Neural cell (in vitro differentiated cells): ENCODE measurements at regions not wholly inside any gene's neighbourhood (a gene's known extent, or its start where the extent isn't known, plus 50 kb on each side); places are given as distances from the start of the nearest gene placed in this dataset.

Source experiments
- EP300 ChIP-seq: fragments of 450-650 bp; conservative IDR thresholded peaks from 2 replicates; pipeline ENCODE4 v1.6.1; 2014; ENCODE audit warnings: antibody characterized with exemption, mild to moderate bottlenecking, moderate library complexity; ENCODE audit not compliant: poor library complexity, severe bottlenecking
- EZH2 ChIP-seq: fragments of 200-600, 300-800 bp; shearing (Covaris generic), sonication (generic); IDR thresholded peaks from 2 replicates; pipeline ENCODE4 v1.6.1; 2014; ENCODE audit warnings: antibody characterized with exemption, low read length, borderline replicate concordance, mild to moderate bottlenecking; ENCODE audit not compliant: insufficient read depth, poor library complexity, severe bottlenecking
- MXI1 ChIP-seq: fragments of 450-650 bp; conservative IDR thresholded peaks from 2 replicates; pipeline ENCODE4 v1.6.1; 2014; ENCODE audit warnings: antibody characterized with exemption, mild to moderate bottlenecking; ENCODE audit not compliant: poor library complexity, severe bottlenecking
- POLR2AphosphoS5 ChIP-seq: IDR thresholded peaks from 2 replicates; pipeline ENCODE4 v1.6.1; 2012
- RAD21 ChIP-seq: fragments of 450-650 bp; conservative IDR thresholded peaks from 2 replicates; pipeline ENCODE4 v1.6.1; 2014; ENCODE audit warnings: antibody characterized with exemption, mild to moderate bottlenecking, moderate library complexity
- SMC3 ChIP-seq: fragments of 450-650 bp; conservative IDR thresholded peaks from 2 replicates; pipeline ENCODE4 v1.6.1; 2014; ENCODE audit warnings: antibody characterized with exemption, mild to moderate bottlenecking, moderate library complexity; ENCODE audit not compliant: poor library complexity
- TAF1 ChIP-seq: IDR thresholded peaks from 2 replicates; pipeline ENCODE4 v1.6.1; 2012; ENCODE audit warnings: low read depth
- TF ChIP-seq, protein P1 (sequence below): fragments of 450-650 bp; IDR thresholded peaks from 2 replicates; pipeline ENCODE4 v1.5.1; 2014; ENCODE audit warnings: antibody characterized with exemption, mild to moderate bottlenecking, moderate library complexity; ENCODE audit not compliant: poor library complexity, severe bottlenecking
- TF ChIP-seq, protein P2 (sequence below): IDR thresholded peaks from 2 replicates; pipeline ENCODE4 v1.6.1; 2012; ENCODE audit warnings: borderline replicate concordance

DNA sequence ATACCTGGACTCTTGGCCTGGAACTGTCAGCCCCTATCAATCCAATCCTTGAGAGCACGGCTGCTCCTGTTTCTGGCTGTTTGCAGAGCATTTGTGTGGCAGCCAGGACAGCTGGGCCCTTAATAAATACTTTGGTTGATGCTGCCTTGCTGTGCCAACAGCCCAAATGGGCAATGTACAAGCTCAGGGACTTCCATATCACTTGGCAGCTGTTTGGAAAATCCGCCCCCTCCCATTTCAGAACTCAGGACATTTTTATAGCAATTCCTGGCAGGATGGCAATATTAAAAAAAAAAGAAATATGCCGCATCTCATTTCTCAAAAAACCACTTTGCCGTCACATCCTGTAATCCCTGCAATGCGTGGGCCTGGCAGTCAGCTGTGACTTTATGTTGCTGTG, 218.9 kb downstream of the HS3ST1 start:
- TF ChIP-seq EZH2 (no peak), RAD21 (no peak), SMC3 (no peak), TAF1 (no peak), MXI1 (no peak), POLR2AphosphoS5 (no peak), EP300 (no peak)
- TF ChIP-seq, protein P1, sequence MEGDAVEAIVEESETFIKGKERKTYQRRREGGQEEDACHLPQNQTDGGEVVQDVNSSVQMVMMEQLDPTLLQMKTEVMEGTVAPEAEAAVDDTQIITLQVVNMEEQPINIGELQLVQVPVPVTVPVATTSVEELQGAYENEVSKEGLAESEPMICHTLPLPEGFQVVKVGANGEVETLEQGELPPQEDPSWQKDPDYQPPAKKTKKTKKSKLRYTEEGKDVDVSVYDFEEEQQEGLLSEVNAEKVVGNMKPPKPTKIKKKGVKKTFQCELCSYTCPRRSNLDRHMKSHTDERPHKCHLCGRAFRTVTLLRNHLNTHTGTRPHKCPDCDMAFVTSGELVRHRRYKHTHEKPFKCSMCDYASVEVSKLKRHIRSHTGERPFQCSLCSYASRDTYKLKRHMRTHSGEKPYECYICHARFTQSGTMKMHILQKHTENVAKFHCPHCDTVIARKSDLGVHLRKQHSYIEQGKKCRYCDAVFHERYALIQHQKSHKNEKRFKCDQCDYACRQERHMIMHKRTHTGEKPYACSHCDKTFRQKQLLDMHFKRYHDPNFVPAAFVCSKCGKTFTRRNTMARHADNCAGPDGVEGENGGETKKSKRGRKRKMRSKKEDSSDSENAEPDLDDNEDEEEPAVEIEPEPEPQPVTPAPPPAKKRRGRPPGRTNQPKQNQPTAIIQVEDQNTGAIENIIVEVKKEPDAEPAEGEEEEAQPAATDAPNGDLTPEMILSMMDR = no peak
- TF ChIP-seq, protein P2, sequence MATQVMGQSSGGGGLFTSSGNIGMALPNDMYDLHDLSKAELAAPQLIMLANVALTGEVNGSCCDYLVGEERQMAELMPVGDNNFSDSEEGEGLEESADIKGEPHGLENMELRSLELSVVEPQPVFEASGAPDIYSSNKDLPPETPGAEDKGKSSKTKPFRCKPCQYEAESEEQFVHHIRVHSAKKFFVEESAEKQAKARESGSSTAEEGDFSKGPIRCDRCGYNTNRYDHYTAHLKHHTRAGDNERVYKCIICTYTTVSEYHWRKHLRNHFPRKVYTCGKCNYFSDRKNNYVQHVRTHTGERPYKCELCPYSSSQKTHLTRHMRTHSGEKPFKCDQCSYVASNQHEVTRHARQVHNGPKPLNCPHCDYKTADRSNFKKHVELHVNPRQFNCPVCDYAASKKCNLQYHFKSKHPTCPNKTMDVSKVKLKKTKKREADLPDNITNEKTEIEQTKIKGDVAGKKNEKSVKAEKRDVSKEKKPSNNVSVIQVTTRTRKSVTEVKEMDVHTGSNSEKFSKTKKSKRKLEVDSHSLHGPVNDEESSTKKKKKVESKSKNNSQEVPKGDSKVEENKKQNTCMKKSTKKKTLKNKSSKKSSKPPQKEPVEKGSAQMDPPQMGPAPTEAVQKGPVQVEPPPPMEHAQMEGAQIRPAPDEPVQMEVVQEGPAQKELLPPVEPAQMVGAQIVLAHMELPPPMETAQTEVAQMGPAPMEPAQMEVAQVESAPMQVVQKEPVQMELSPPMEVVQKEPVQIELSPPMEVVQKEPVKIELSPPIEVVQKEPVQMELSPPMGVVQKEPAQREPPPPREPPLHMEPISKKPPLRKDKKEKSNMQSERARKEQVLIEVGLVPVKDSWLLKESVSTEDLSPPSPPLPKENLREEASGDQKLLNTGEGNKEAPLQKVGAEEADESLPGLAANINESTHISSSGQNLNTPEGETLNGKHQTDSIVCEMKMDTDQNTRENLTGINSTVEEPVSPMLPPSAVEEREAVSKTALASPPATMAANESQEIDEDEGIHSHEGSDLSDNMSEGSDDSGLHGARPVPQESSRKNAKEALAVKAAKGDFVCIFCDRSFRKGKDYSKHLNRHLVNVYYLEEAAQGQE = no peak
